Retinal pigment epithelial cell (primary cell): ENCODE measurements at regions not wholly inside any gene's neighbourhood (a gene's known extent, or its start where the extent isn't known, plus 50 kb on each side); places are given as distances from the start of the nearest gene placed in this dataset.

Experiments used
- DNase-seq: peaks from one replicate; pipeline ENCODE4 v3.0.0-alpha.2; 2010; ENCODE audit warnings: low read depth
- H3K4me3 ChIP-seq: 2 replicates; pipeline ENCODE4 v1.5.1; 2011; ENCODE audit warnings: mild to moderate bottlenecking, low read length, control low read depth, moderate library complexity
- TF ChIP-seq, protein P1 (sequence below): conservative IDR thresholded peaks from 2 replicates; pipeline ENCODE4 v1.5.1; 2011; ENCODE audit warnings: low read depth, low read length, control low read depth, inconsistent platforms

DNA sequence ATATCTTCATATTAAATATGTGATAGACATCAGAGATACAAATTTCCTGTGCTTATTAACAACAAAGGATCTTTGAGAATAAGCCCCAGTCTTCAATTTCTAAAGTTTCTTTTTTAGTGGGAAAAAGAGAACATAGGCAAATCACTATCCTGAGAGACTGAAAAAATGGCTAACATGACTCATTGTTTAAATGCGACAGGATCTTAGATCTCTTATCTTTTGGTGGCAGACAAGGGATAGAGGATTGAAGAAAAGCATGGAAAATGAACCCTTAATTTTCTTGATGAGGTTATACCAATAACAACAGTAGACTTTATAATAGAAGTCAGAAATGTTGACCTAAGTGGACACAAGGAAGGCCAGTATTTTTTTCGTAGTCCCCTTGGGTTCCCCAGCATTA lies 178.6 kb upstream of the MAP3K7 start:
- TF ChIP-seq, protein P1, sequence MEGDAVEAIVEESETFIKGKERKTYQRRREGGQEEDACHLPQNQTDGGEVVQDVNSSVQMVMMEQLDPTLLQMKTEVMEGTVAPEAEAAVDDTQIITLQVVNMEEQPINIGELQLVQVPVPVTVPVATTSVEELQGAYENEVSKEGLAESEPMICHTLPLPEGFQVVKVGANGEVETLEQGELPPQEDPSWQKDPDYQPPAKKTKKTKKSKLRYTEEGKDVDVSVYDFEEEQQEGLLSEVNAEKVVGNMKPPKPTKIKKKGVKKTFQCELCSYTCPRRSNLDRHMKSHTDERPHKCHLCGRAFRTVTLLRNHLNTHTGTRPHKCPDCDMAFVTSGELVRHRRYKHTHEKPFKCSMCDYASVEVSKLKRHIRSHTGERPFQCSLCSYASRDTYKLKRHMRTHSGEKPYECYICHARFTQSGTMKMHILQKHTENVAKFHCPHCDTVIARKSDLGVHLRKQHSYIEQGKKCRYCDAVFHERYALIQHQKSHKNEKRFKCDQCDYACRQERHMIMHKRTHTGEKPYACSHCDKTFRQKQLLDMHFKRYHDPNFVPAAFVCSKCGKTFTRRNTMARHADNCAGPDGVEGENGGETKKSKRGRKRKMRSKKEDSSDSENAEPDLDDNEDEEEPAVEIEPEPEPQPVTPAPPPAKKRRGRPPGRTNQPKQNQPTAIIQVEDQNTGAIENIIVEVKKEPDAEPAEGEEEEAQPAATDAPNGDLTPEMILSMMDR = no peak
- H3K4me3 ChIP-seq = no peak overlapping the region
- no peak for DNase-seq

DNA sequence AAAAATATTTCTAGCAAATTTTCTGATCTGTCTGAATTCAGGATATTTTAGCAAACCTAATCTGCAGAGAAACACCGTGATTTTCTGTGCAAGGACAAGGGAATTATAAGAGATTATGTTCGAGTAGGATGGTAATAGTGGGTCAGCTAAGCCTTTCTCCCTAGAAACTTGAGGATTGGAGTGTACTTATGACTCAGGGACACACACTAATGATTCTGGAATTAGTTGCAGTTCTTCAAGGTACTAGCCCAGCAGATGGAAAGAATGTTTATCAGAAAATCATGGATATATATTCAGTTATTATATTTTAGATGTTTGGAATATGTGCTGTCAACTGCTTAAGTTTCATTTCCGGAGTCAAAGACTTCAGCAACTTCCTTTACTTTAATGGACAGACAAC lies 177.1 kb upstream of the MAP3K7 start:
- peak; percentile 91 for DNase-seq

DNA sequence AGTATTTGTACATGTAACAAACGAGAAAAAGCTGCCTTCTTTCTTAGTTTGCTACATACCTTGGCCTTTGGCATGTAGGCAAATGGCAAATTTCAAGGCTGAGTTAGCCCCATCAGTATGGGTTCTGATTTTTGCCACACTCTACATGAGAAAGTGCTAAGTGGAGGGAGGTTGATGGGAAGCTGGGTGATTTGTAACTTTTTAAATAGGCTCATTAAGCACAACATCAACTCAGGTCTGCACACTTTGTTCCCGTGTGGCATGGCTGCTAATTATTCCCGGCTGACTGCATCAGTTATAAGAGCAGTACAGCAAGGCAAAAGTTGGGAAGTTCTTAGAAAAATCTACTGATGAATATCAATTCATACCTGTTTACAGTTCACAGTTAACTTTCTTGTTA lies 172.8 kb upstream of the MAP3K7 start:
- TF ChIP-seq, protein P1 = no peak
- H3K4me3 ChIP-seq = no peak overlapping the region

More for the DNA sequence above, 177.1 kb upstream of the MAP3K7 start:
- H3K4me3 ChIP-seq = no peak overlapping the region
- TF ChIP-seq, protein P1 = no peak

DNA sequence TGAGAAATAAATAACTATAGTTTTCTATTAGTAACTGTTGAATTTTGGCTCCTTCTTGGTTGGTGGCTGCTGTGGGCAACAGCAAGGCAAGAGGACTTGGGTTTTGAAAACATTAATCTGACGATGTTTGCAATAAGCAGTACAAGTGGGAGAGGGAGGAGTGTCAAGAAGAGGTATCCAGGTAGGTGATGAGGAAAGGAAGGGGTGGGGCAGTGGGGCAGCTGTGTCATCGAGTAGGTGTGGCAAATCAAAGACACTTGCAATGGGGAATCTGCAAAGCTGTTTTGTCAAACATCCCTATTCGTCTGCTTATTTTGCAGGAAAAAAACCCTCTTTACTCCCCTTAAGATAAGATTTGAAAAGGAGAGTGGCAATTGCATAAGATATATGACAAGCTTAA lies 171.9 kb upstream of the MAP3K7 start:
- DNase-seq = no peak
- no peak overlapping the region for H3K4me3 ChIP-seq
- TF ChIP-seq, protein P1 = no peak

More for the DNA sequence above, 172.8 kb upstream of the MAP3K7 start:
- DNase-seq = no peak

DNA sequence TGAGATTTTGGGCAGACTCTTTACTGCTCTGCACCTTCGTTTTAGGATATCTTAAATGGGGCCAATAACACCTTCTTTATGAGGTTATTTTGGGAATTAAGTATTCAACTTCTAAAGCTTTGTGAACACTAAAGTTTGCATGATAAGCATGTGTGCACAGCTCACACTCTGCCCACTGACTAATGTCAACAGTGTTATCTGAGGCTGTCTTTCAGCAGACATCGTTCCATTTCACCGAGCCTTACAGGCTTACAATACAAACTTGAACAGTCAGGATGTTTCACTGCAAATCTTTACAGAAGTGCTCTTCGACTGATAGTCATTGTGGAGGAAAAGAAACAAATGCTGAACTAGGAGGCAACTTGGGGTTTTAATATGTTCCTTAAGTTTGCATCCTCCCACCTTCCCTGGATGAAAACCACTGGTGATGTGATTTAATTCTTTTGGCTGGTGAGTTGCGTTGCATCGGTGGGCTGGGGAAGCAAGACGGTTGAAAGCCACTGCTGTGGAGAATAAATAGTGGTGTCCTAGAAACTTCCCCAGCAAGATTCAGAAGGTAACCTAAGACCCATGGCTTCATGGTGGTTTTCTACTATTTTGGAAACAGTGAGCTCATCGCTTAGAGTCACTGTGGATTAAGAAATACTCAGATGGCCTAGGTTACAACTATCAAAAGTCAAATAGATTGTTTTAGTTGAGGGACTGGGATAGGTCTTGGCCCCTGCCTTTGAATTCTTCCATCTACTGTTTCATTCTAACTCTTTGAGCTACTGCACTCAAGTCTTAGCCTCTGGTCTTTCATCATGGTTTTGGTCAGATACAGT lies 167.2 kb upstream of the MAP3K7 start:
- DNase-seq = no peak
- TF ChIP-seq, protein P1 = no peak
- no peak overlapping the region for H3K4me3 ChIP-seq

DNA sequence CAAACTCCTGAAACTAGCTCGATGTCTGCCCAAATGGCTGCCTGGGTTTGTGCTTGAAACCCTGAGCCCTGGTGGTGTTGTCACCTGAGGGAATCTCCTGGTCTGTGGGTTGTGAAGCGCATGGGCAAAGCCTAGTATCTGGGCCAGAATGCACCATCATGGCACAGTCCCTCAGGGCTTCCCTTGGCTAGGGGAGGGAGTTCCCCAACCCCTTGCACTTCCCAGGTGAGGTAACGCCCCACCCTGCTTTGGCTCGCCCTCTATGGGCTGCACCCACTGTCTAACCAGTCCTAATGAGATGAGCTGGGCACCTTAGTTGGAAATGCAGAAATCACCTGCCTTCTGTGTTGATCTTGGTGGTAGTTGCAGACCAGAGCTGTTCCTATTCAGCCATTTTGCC lies 152.9 kb upstream of the MAP3K7 start:
- no peak for DNase-seq
- TF ChIP-seq, protein P1 = no peak
- H3K4me3 ChIP-seq = no peak overlapping the region

DNA sequence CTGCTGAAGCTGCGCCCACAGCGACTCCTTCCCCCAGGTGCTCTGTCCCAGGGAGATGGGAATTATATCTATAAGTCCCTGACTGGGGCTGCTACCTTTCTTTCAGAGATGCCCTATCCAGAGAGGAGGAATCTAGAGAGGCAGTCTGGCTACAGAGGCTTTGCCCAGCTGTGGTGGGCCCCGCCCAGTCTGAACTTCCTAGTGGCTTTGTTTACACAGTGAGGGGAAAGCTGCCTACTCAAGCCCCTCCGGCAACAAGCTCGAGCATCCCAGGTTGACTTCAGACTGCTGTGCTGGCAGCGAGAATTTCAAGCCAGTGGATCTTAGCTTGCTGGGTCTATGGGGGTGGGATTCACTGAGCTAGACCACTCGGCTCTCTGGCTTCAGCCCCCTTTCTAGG lies 152.5 kb upstream of the MAP3K7 start:
- TF ChIP-seq, protein P1 = no peak
- no peak overlapping the region for H3K4me3 ChIP-seq
- DNase-seq = no peak
